A549 (cell line): ENCODE measurements at regions not wholly inside any gene's neighbourhood (a gene's known extent, or its start where the extent isn't known, plus 50 kb on each side); places are given as distances from the start of the nearest gene placed in this dataset.

Experiments used
- ATAC-seq, 2 experiments: fragments of 200-7000 bp in 1 of 2; fragments of >200 bp in 1 of 2; cut with Nextera tagmentation in 1 of 2; cut with Tn5 transposase in 1 of 2; 3 replicates each; pipeline versions ENCODE4 v1.8.0 to v1.9.1; 2018 to 2020; ENCODE audit warnings: mild to moderate bottlenecking in 1 of 2, moderate library complexity in 1 of 2
- CTCF ChIA-PET: fragments of 300-600 bp; sonication (Branson Sonifier 250); formaldehyde crosslinking; extraction: SDS; loops from one replicate; lab custom pipeline; 2021; ENCODE audit warnings: antibody characterized with exemption, inconsistent platforms; lab: Yijun Ruan, JAX
- POLR2A ChIA-PET: fragments of 350-600 bp; formaldehyde crosslinking; extraction: SDS; loops from one replicate; lab custom pipeline; 2021; ENCODE audit warnings: antibody characterized with exemption, inconsistent platforms; lab: Yijun Ruan, JAX
- DNase-seq, 2 experiments: peaks; one replicate each; pipeline versions ENCODE4 v3.0.0 to v3.0.0-alpha.2; 2011 to 2016; ENCODE audit warnings: low read depth in 1 of 2, low spot score in 1 of 2
- FAIRE-seq: peaks from 2 replicates; lab custom pipeline; 2011; peaks lifted over from hg19 to GRCh38; lab: Jason Lieb, UNC
- H3K27ac ChIP-seq, 2 experiments: fragments of >200 bp; sonication (Bioruptor Twin); formaldehyde crosslinking; 3 replicates each; pipeline ENCODE4 v1.5.1; 2016 to 2017
- H3K4me1 ChIP-seq: fragments of >200 bp; sonication (Bioruptor Twin); formaldehyde crosslinking; 3 replicates; pipeline ENCODE4 v1.6.1; 2016
- H3K4me2 ChIP-seq: fragments of >200 bp; sonication (Bioruptor Twin); formaldehyde crosslinking; 3 replicates; pipeline ENCODE4 v1.6.1; 2016
- H3K4me3 ChIP-seq: fragments of >200 bp; sonication (Bioruptor Twin); formaldehyde crosslinking; 3 replicates; pipeline ENCODE4 v1.5.1; 2016
- H3K9me3 ChIP-seq: fragments of >200 bp; sonication (Bioruptor Twin); formaldehyde crosslinking; 3 replicates; pipeline ENCODE4 v1.6.1; 2016
- CBX2 ChIP-seq: fragments of 200-600 bp; sonication (generic); IDR thresholded peaks from 2 replicates; pipeline ENCODE4 v1.6.1; 2016; ENCODE audit warnings: low read depth, mild to moderate bottlenecking, borderline replicate concordance
- CBX8 ChIP-seq: fragments of 200-600 bp; sonication (generic); IDR thresholded peaks from 2 replicates; pipeline ENCODE4 v1.6.1; 2016
- CHD2 ChIP-seq: fragments of 150-350 bp; IDR thresholded peaks from 2 replicates; pipeline ENCODE4 v1.6.1; 2014; ENCODE audit warnings: low read length; ENCODE audit not compliant: partially characterized antibody
- EHF ChIP-seq: fragments of 250-450 bp; sonication (Bioruptor Pico); IDR thresholded peaks from 2 replicates; pipeline ENCODE4 v1.5.0; 2020; ENCODE audit warnings: mild to moderate bottlenecking
- EP300 ChIP-seq, 2 experiments: fragments of >200 bp; sonication (Bioruptor Twin); formaldehyde crosslinking; IDR thresholded peaks; 2 replicates in 1 of 2; 3 replicates in 1 of 2; pipeline ENCODE4 v1.6.1; 2016 to 2017
- ESRRA ChIP-seq: fragments of 150-350 bp; IDR thresholded peaks from 2 replicates; pipeline ENCODE4 v1.6.1; 2014; ENCODE audit warnings: mild to moderate bottlenecking, low read length, borderline replicate concordance
- FOXS1 ChIP-seq: fragments of 250-450 bp; sonication (Bioruptor Pico); IDR thresholded peaks from 2 replicates; pipeline ENCODE4 v1.5.0; 2020; ENCODE audit warnings: mild to moderate bottlenecking, moderate library complexity
- GATA3 ChIP-seq: IDR thresholded peaks from 2 replicates; pipeline ENCODE4 v1.6.1; 2012; ENCODE audit warnings: borderline replicate concordance
- HDAC2 ChIP-seq: fragments of 200-600 bp; sonication (generic); IDR thresholded peaks from 2 replicates; pipeline ENCODE4 v1.6.1; 2016
- HOXA7 ChIP-seq: fragments of 250-450 bp; sonication (Bioruptor Pico); IDR thresholded peaks from 2 replicates; pipeline ENCODE4 v1.5.0; 2020; ENCODE audit warnings: mild to moderate bottlenecking, moderate library complexity
- HOXB5 ChIP-seq: fragments of 250-450 bp; sonication (Bioruptor Pico); IDR thresholded peaks from 2 replicates; pipeline ENCODE4 v1.5.0; 2020; ENCODE audit warnings: mild to moderate bottlenecking, moderate library complexity
- JUN ChIP-seq, 2 experiments: fragments of >200 bp; sonication (Bioruptor Twin); formaldehyde crosslinking; IDR thresholded peaks; 2 replicates in 1 of 2; 3 replicates in 1 of 2; pipeline ENCODE4 v1.6.1; 2016 to 2017
- JUNB ChIP-seq: fragments of >200 bp; sonication (Bioruptor Twin); formaldehyde crosslinking; IDR thresholded peaks from 2 replicates; pipeline ENCODE4 v1.6.1; 2016
- KDM1A ChIP-seq: fragments of 200-600 bp; sonication (generic); IDR thresholded peaks from 2 replicates; pipeline ENCODE4 v1.6.1; 2016; ENCODE audit warnings: low read depth, mild to moderate bottlenecking
- KDM5A ChIP-seq: fragments of 200-600 bp; sonication (generic); IDR thresholded peaks from 2 replicates; pipeline ENCODE4 v1.6.1; 2016; ENCODE audit warnings: antibody characterized with exemption, mild to moderate bottlenecking
- MAFK ChIP-seq: fragments of 450-650 bp; IDR thresholded peaks from 2 replicates; pipeline ENCODE4 v1.6.1; 2014; ENCODE audit not compliant: partially characterized antibody
- MYC ChIP-seq: IDR thresholded peaks from 2 replicates; pipeline ENCODE4 v1.6.1; 2012; ENCODE audit warnings: mild to moderate bottlenecking, inconsistent platforms, low read length, improper control_type of control experiment, borderline replicate concordance
- NR3C1 ChIP-seq: fragments of >200 bp; sonication (Bioruptor Twin); formaldehyde crosslinking; IDR thresholded peaks from 3 replicates; pipeline ENCODE4 v1.6.1; 2017
- PHF8 ChIP-seq: fragments of 200-600 bp; sonication (generic); IDR thresholded peaks from 2 replicates; pipeline ENCODE4 v1.6.1; 2016; ENCODE audit warnings: low read depth, mild to moderate bottlenecking, antibody characterized with exemption, moderate library complexity, borderline replicate concordance
- POLR2A ChIP-seq: IDR thresholded peaks from 2 replicates; pipeline ENCODE4 v1.6.1; 2012; ENCODE audit warnings: mild to moderate bottlenecking, low read length
- POLR2AphosphoS2 ChIP-seq: conservative IDR thresholded peaks from 2 replicates; pipeline ENCODE4 v1.6.1; 2012; ENCODE audit warnings: low read length, improper control_type of control experiment, inconsistent platforms
- SMC3 ChIP-seq: fragments of >200 bp; sonication (Bioruptor Twin); formaldehyde crosslinking; IDR thresholded peaks from 3 replicates; pipeline ENCODE4 v1.6.1; 2018; ENCODE audit warnings: inconsistent platforms
- SREBF2 ChIP-seq: fragments of 450-650 bp; IDR thresholded peaks from 2 replicates; pipeline ENCODE4 v1.6.1; 2014; ENCODE audit warnings: mild to moderate bottlenecking, moderate library complexity
- TFCP2L1 ChIP-seq: fragments of 250-450 bp; sonication (Bioruptor Pico); IDR thresholded peaks from 2 replicates; pipeline ENCODE4 v1.5.0; 2021; ENCODE audit warnings: mild to moderate bottlenecking
- ZSCAN20 ChIP-seq: fragments of 250-450 bp; sonication (Bioruptor Pico); IDR thresholded peaks from 2 replicates; pipeline ENCODE4 v1.8.0; 2022; ENCODE audit warnings: mild to moderate bottlenecking, moderate library complexity
- WGBS: methylation state at CpG from one replicate; pipeline ENCODE4 v1.1.6; 2017; ENCODE audit errors: missing lambda C conversion rate; 5-methylcytosine and 5-hydroxymethylcytosine counted together
- TF ChIP-seq, protein P1 (sequence below): IDR thresholded peaks from 2 replicates; pipeline ENCODE4 v1.6.1; 2012
- TF ChIP-seq, protein P2 (sequence below): fragments of 250-450 bp; sonication (Bioruptor Pico); IDR thresholded peaks from 2 replicates; pipeline ENCODE4 v1.5.0; 2020; ENCODE audit warnings: low read depth, mild to moderate bottlenecking, moderate library complexity
- TF ChIP-seq, protein P3 (sequence below): fragments of 200-600 bp; sonication (generic); IDR thresholded peaks from 2 replicates; pipeline ENCODE4 v1.6.1; 2016; ENCODE audit warnings: antibody characterized with exemption, mild to moderate bottlenecking, moderate library complexity
- TF ChIP-seq, protein P4 (sequence below): IDR thresholded peaks from 2 replicates; pipeline ENCODE4 v1.6.1; 2012
- TF ChIP-seq, protein P5 (sequence below): fragments of 150-350 bp; IDR thresholded peaks from 2 replicates; pipeline ENCODE4 v1.6.1; 2014; ENCODE audit warnings: low read depth, mild to moderate bottlenecking, low read length
- TF ChIP-seq, protein P6 (sequence below): fragments of 250-450 bp; sonication (Bioruptor Pico); IDR thresholded peaks from 2 replicates; pipeline ENCODE4 v1.5.0; 2021; ENCODE audit warnings: mild to moderate bottlenecking, moderate library complexity, borderline replicate concordance
- TF ChIP-seq, protein P7 (sequence below): IDR thresholded peaks from 2 replicates; pipeline ENCODE4 v1.6.1; 2012; ENCODE audit warnings: low read depth, borderline replicate concordance

DNA sequence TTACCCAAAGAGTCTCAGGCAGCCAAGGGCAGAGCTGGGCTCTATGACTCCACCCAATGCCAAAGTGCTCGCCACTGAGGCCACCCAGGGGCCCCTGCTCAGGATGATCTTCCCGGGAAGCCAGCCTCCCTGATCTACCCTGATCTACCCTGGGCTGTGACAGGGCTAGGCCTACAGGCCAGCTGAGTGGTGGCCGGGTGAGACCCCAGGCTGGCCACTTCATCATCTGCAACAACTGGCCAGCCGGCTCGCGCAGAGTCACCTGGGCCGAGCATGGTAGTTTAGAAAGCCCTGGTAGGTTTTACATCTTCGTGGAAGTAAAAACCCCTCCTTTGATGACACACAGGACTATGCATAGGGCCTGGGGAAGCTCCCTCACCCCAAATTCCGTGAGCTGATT is 276.3 kb downstream of the NDUFA10 start:
- H3K27ac ChIP-seq, result no peak overlapping the region
- 71% methylated on average over 7 of the region's 9 CpGs for WGBS
- ATAC-seq, result no peak
- no peaks in the 10 kb centered on the region for H3K4me1 ChIP-seq
- TF ChIP-seq POLR2A (no peak), EHF (no peak), POLR2AphosphoS2 (no peak), SMC3 (no peak), ESRRA (no peak), FOXS1 (CRISPR knock-in tag) (no peak), JUNB (no peak), HDAC2 (no peak), KDM5A (no peak), NR3C1 (no peak), JUN (IDR thresholded peaks at IDR 0.05) (no peak), HOXA7 (CRISPR knock-in tag) (no peak), HOXB5 (CRISPR knock-in tag) (no peak), MYC (no peak), GATA3 (no peak)
- TF ChIP-seq, protein P1, sequence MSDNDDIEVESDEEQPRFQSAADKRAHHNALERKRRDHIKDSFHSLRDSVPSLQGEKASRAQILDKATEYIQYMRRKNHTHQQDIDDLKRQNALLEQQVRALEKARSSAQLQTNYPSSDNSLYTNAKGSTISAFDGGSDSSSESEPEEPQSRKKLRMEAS, result no peak
- TF ChIP-seq, protein P2, sequence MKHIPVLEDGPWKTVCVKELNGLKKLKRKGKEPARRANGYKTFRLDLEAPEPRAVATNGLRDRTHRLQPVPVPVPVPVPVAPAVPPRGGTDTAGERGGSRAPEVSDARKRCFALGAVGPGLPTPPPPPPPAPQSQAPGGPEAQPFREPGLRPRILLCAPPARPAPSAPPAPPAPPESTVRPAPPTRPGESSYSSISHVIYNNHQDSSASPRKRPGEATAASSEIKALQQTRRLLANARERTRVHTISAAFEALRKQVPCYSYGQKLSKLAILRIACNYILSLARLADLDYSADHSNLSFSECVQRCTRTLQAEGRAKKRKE (CRISPR knock-in tag), result no peak
- TF ChIP-seq, protein P3, sequence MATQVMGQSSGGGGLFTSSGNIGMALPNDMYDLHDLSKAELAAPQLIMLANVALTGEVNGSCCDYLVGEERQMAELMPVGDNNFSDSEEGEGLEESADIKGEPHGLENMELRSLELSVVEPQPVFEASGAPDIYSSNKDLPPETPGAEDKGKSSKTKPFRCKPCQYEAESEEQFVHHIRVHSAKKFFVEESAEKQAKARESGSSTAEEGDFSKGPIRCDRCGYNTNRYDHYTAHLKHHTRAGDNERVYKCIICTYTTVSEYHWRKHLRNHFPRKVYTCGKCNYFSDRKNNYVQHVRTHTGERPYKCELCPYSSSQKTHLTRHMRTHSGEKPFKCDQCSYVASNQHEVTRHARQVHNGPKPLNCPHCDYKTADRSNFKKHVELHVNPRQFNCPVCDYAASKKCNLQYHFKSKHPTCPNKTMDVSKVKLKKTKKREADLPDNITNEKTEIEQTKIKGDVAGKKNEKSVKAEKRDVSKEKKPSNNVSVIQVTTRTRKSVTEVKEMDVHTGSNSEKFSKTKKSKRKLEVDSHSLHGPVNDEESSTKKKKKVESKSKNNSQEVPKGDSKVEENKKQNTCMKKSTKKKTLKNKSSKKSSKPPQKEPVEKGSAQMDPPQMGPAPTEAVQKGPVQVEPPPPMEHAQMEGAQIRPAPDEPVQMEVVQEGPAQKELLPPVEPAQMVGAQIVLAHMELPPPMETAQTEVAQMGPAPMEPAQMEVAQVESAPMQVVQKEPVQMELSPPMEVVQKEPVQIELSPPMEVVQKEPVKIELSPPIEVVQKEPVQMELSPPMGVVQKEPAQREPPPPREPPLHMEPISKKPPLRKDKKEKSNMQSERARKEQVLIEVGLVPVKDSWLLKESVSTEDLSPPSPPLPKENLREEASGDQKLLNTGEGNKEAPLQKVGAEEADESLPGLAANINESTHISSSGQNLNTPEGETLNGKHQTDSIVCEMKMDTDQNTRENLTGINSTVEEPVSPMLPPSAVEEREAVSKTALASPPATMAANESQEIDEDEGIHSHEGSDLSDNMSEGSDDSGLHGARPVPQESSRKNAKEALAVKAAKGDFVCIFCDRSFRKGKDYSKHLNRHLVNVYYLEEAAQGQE, result no peak
- TF ChIP-seq, protein P4, sequence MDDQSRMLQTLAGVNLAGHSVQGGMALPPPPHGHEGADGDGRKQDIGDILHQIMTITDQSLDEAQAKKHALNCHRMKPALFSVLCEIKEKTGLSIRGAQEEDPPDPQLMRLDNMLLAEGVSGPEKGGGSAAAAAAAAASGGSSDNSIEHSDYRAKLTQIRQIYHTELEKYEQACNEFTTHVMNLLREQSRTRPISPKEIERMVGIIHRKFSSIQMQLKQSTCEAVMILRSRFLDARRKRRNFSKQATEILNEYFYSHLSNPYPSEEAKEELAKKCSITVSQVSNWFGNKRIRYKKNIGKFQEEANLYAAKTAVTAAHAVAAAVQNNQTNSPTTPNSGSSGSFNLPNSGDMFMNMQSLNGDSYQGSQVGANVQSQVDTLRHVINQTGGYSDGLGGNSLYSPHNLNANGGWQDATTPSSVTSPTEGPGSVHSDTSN, result no peak
- TF ChIP-seq, protein P5, sequence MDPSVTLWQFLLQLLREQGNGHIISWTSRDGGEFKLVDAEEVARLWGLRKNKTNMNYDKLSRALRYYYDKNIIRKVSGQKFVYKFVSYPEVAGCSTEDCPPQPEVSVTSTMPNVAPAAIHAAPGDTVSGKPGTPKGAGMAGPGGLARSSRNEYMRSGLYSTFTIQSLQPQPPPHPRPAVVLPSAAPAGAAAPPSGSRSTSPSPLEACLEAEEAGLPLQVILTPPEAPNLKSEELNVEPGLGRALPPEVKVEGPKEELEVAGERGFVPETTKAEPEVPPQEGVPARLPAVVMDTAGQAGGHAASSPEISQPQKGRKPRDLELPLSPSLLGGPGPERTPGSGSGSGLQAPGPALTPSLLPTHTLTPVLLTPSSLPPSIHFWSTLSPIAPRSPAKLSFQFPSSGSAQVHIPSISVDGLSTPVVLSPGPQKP, result no peak
- POLR2A ChIA-PET, result no interaction called here
- H3K4me2 ChIP-seq, result no peak overlapping the region
- CTCF ChIA-PET, result no interaction called here
- FAIRE-seq, result no peak
- no peak for DNase-seq
- H3K9me3 ChIP-seq, result no peaks in the 10 kb centered on the region
- no peak overlapping the region for H3K4me3 ChIP-seq

DNA sequence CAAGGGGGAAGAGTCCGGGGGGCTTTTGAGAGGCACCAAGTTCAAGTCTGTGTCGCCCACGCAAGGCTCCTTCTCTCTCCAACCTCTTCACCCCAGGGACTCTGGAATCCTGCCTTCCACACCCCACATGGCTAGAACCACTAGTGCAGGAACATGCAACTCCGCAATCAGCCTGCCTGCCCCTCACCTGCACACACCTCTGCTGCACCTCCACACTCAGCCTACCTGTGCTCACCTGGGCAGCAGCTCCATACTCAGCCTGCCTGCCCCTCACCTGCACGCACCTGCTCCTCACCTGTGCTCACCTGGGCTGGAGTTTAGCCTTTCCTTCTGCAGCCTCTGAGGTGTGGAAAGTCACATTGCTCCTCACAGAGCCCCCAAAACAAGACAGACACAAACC is 277.4 kb downstream of the NDUFA10 start:
- ATAC-seq, result no peak
- no peak for FAIRE-seq
- ChIA-PET POLR2A (no interaction called here), CTCF (no interaction called here)
- Histone ChIP-seq H3K27ac (no peak overlapping the region), H3K4me1 (no peaks in the 10 kb centered on the region), H3K4me2 (no peak overlapping the region), H3K4me3 (no peak overlapping the region), H3K9me3 (no peaks in the 10 kb centered on the region)
- WGBS, result 76% methylated on average over 5 of the region's 5 CpGs
- no peak for DNase-seq
- TF ChIP-seq POLR2A, result no peak
- TF ChIP-seq ZSCAN20 (CRISPR knock-in tag), result no peak
- TF ChIP-seq POLR2AphosphoS2, result no peak
- TF ChIP-seq, protein P6, sequence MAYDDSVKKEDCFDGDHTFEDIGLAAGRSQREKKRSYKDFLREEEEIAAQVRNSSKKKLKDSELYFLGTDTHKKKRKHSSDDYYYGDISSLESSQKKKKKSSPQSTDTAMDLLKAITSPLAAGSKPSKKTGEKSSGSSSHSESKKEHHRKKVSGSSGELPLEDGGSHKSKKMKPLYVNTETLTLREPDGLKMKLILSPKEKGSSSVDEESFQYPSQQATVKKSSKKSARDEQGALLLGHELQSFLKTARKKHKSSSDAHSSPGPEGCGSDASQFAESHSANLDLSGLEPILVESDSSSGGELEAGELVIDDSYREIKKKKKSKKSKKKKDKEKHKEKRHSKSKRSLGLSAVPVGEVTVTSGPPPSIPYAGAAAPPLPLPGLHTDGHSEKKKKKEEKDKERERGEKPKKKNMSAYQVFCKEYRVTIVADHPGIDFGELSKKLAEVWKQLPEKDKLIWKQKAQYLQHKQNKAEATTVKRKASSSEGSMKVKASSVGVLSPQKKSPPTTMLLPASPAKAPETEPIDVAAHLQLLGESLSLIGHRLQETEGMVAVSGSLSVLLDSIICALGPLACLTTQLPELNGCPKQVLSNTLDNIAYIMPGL (CRISPR knock-in tag), result no peak
- TF ChIP-seq CBX2, result no peak
- no peak for TF ChIP-seq KDM1A
- no peak for TF ChIP-seq PHF8
- TF ChIP-seq CBX8, result no peak
- no peak for TF ChIP-seq TFCP2L1 (CRISPR knock-in tag)
- TF ChIP-seq SREBF2, result no peak
- TF ChIP-seq, protein P7, sequence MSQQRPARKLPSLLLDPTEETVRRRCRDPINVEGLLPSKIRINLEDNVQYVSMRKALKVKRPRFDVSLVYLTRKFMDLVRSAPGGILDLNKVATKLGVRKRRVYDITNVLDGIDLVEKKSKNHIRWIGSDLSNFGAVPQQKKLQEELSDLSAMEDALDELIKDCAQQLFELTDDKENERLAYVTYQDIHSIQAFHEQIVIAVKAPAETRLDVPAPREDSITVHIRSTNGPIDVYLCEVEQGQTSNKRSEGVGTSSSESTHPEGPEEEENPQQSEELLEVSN, result no peak
- no peak for TF ChIP-seq MAFK
- no peak for TF ChIP-seq EP300 (IDR thresholded peaks at IDR 0.05)
- TF ChIP-seq FOXS1 (CRISPR knock-in tag), result no peak
- TF ChIP-seq CHD2, result no peak
